NB4 (cell line): ENCODE measurements at regions not wholly inside any gene's neighbourhood (a gene's known extent, or its start where the extent isn't known, plus 50 kb on each side); places are given as distances from the start of the nearest gene placed in this dataset.

Experiments
- CTCF ChIP-seq: IDR thresholded peaks from one replicate; pipeline ENCODE4 v1.5.1; 2012; ENCODE audit warnings: low read depth, low read length
- MAX ChIP-seq: IDR thresholded peaks from 2 replicates; pipeline ENCODE4 v1.6.1; 2011; ENCODE audit warnings: low read depth, low read length
- MYC ChIP-seq: IDR thresholded peaks from 2 replicates; pipeline ENCODE4 v1.6.1; 2011; ENCODE audit warnings: low read depth, low read length
- POLR2A ChIP-seq: IDR thresholded peaks from 2 replicates; pipeline ENCODE4 v1.6.1; 2011; ENCODE audit warnings: mild to moderate bottlenecking; ENCODE audit not compliant: insufficient read length; ENCODE audit errors: extremely low read depth

GRCh38 chr5:172543484-172544298, 89.4 kb upstream of the SH3PXD2B start:
- TF ChIP-seq CTCF (no peak), MAX (no peak), POLR2A (no peak), MYC (no peak)
